ENCODE measurements at regions not wholly inside any gene's neighbourhood (a gene's known extent, or its start where the extent isn't known, plus 50 kb on each side); places are given as distances from the start of the nearest gene placed in this dataset.
"Not testable (repeated sequence)": the region's sequence is repeated elsewhere in the genome, so short reads cannot be mapped to it uniquely, and the experiment has no call there.

DNA sequence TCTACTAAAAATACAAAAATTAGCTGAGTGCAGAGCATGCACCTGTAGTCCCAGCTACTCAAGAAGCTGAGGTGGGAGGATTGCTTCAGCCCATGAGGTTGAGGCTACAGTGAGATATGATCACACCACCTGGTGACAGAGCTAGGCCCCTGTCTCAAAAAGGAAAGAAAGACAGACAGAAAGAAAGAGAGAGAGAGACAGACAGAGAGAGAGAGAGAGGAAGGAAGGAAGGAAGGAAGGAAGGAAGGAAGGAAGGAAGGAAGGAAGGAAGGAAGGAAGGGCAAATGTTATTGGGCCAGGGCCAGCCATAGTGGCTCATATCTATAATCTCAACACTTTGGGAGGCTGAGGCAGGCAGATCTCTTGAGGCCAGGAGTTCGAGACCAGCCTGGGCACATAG lies 134.3 kb upstream of the JARID2 start:
- TF ChIP-seq, protein P1, sequence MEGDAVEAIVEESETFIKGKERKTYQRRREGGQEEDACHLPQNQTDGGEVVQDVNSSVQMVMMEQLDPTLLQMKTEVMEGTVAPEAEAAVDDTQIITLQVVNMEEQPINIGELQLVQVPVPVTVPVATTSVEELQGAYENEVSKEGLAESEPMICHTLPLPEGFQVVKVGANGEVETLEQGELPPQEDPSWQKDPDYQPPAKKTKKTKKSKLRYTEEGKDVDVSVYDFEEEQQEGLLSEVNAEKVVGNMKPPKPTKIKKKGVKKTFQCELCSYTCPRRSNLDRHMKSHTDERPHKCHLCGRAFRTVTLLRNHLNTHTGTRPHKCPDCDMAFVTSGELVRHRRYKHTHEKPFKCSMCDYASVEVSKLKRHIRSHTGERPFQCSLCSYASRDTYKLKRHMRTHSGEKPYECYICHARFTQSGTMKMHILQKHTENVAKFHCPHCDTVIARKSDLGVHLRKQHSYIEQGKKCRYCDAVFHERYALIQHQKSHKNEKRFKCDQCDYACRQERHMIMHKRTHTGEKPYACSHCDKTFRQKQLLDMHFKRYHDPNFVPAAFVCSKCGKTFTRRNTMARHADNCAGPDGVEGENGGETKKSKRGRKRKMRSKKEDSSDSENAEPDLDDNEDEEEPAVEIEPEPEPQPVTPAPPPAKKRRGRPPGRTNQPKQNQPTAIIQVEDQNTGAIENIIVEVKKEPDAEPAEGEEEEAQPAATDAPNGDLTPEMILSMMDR (IDR thresholded peaks at IDR 0.05; ENCODE audit: low read depth, low read length, poor library complexity, severe bottlenecking), result not testable (repeated sequence)
- not testable (repeated sequence) for TF ChIP-seq EZH2phosphoT487 (IDR thresholded peaks at IDR 0.05; ENCODE audit: borderline replicate concordance, low read length)
